ENCODE measurements at regions not wholly inside any gene's neighbourhood (a gene's known extent, or its start where the extent isn't known, plus 50 kb on each side); places are given as distances from the start of the nearest gene placed in this dataset.
"Not testable (repeated sequence)": the region's sequence is repeated elsewhere in the genome, so short reads cannot be mapped to it uniquely, and the experiment has no call there.

GRCh38 chr2:94598075-94598713, 273.0 kb upstream of the TEKT4 start:
- not testable (repeated sequence) for H3K9ac ChIP-seq (ENCODE audit: extremely low read depth, insufficient read length, low read length); DNase-seq; H3K27me3 Mint-ChIP-seq (ENCODE audit: low read depth); H3K23ac ChIP-seq (ENCODE audit: insufficient read length, low read depth, low read length); H3K56ac ChIP-seq (ENCODE audit: insufficient read length, low read depth, low read length); H3K23me2 ChIP-seq (ENCODE audit: insufficient read length, low read depth, low read length, poor library complexity, severe bottlenecking); H3K4me3 Mint-ChIP-seq; H3K27ac ChIP-seq (ENCODE audit: insufficient read length, low read depth, low read length); H3K27ac Mint-ChIP-seq; H3K18ac ChIP-seq (ENCODE audit: insufficient read length, low read depth, low read length); H3K4me1 Mint-ChIP-seq; H4K20me1 ChIP-seq (ENCODE audit: control insufficient read depth, insufficient read depth, insufficient read length); H2BK20ac ChIP-seq (ENCODE audit: low read depth, low read length, poor library complexity, severe bottlenecking); H3K79me1 ChIP-seq (ENCODE audit: insufficient read depth, low read depth, low read length, poor library complexity, severe bottlenecking); H3K4ac ChIP-seq (ENCODE audit: low read depth, low read length); H4K5ac ChIP-seq (ENCODE audit: insufficient read length, low read depth, low read length); H3K4me1 ChIP-seq (ENCODE audit: insufficient read depth, low read length); H3K14ac ChIP-seq (ENCODE audit: insufficient read depth, low read length); H2AK5ac ChIP-seq (ENCODE audit: insufficient read length, low read length); H2BK120ac ChIP-seq (ENCODE audit: low read depth, low read length, poor library complexity, severe bottlenecking); H3K4me2 ChIP-seq (ENCODE audit: insufficient read depth, insufficient read length, low read length); H2BK12ac ChIP-seq (ENCODE audit: insufficient read length, low read depth, low read length); H4K8ac ChIP-seq (replicated peaks; ENCODE audit: insufficient read length, low read depth, low read length); H3K79me2 ChIP-seq (ENCODE audit: insufficient read depth, low read length); H3T11ph ChIP-seq (ENCODE audit: low read length); H4K91ac ChIP-seq (ENCODE audit: insufficient read length, low read depth, low read length); H2BK15ac ChIP-seq (ENCODE audit: low read depth, low read length); H2BK5ac ChIP-seq (ENCODE audit: insufficient read length, low read length); H2AFZ ChIP-seq (ENCODE audit: low read length); H3K27me3 ChIP-seq (ENCODE audit: insufficient read depth, low read length)
- Mint-ChIP-seq H3K36me3 (ENCODE audit: insufficient read depth in 1 of 3, low read depth in 3 of 3) (peaks cover 22 to 33% (median 27%) of the 10 kb centered on the region in 3 experiments), H3K9me3 (peaks cover 84 to 93% of the 10 kb centered on the region in 2 experiments)
- WGBS (ENCODE audit: extremely low coverage, insufficient read length, low lambda C conversion rate), result no CpG with 5 or more reads among the region's 9 CpGs
- peaks cover 43% of the 10 kb centered on the region for H3K9me3 ChIP-seq (ENCODE audit: control insufficient read depth, low read depth, low read length)

- H3K4ac ChIP-seq (ENCODE audit: low read depth, low read length); H2AFZ ChIP-seq (ENCODE audit: low read length); H3K27ac Mint-ChIP-seq; H3K79me1 ChIP-seq (ENCODE audit: insufficient read depth, low read depth, low read length, poor library complexity, severe bottlenecking); H3T11ph ChIP-seq (ENCODE audit: low read length); H4K5ac ChIP-seq (ENCODE audit: insufficient read length, low read depth, low read length); H3K4me1 ChIP-seq (ENCODE audit: insufficient read depth, low read length); DNase-seq; H2BK5ac ChIP-seq (ENCODE audit: insufficient read length, low read length); H3K27me3 ChIP-seq (ENCODE audit: insufficient read depth, low read length); H3K14ac ChIP-seq (ENCODE audit: insufficient read depth, low read length); H3K23ac ChIP-seq (ENCODE audit: insufficient read length, low read depth, low read length); H3K18ac ChIP-seq (ENCODE audit: insufficient read length, low read depth, low read length); H4K8ac ChIP-seq (replicated peaks; ENCODE audit: insufficient read length, low read depth, low read length); H2BK12ac ChIP-seq (ENCODE audit: insufficient read length, low read depth, low read length); H2BK15ac ChIP-seq (ENCODE audit: low read depth, low read length); H3K4me3 Mint-ChIP-seq; H3K27me3 Mint-ChIP-seq (ENCODE audit: low read depth); H3K4me1 Mint-ChIP-seq; H3K79me2 ChIP-seq (ENCODE audit: insufficient read depth, low read length); H3K27ac ChIP-seq (ENCODE audit: insufficient read length, low read depth, low read length); H2BK120ac ChIP-seq (ENCODE audit: low read depth, low read length, poor library complexity, severe bottlenecking); H3K56ac ChIP-seq (ENCODE audit: insufficient read length, low read depth, low read length); H2BK20ac ChIP-seq (ENCODE audit: low read depth, low read length, poor library complexity, severe bottlenecking); H3K4me2 ChIP-seq (ENCODE audit: insufficient read depth, insufficient read length, low read length); H4K91ac ChIP-seq (ENCODE audit: insufficient read length, low read depth, low read length); H4K20me1 ChIP-seq (ENCODE audit: control insufficient read depth, insufficient read depth, insufficient read length); H3K23me2 ChIP-seq (ENCODE audit: insufficient read length, low read depth, low read length, poor library complexity, severe bottlenecking); H2AK5ac ChIP-seq (ENCODE audit: insufficient read length, low read length); H3K9ac ChIP-seq (ENCODE audit: extremely low read depth, insufficient read length, low read length): not testable (repeated sequence)
- H3K36me3 Mint-ChIP-seq (ENCODE audit: insufficient read depth in 1 of 3, low read depth in 3 of 3), result peaks cover 23 to 32% (median 28%) of the 10 kb centered on the region in 3 experiments
- no CpG with 5 or more reads among the region's 4 CpGs for WGBS (ENCODE audit: extremely low coverage, insufficient read length, low lambda C conversion rate)
- peaks cover 38% of the 10 kb centered on the region for H3K9me3 ChIP-seq (ENCODE audit: control insufficient read depth, low read depth, low read length)
- peaks cover 86 to 94% of the 10 kb centered on the region in 2 experiments for H3K9me3 Mint-ChIP-seq
These were observed 270.3 kb upstream of the TEKT4 start for GRCh38 chr2:94600929-94601328.
